Stimulated activated CD4-positive, alpha-beta T cell treated with anti-CD3 and anti-CD28 coated beads, Interleukin-4, amount 100 ng/mL, for 24 hours (primary cell): ENCODE measurements at regions not wholly inside any gene's neighbourhood (a gene's known extent, or its start where the extent isn't known, plus 50 kb on each side); places are given as distances from the start of the nearest gene placed in this dataset.
A peak's percentile ranks its signal among the peaks of the same experiment; 100 is the strongest.
"Not testable (repeated sequence)": the region's sequence is repeated elsewhere in the genome, so short reads cannot be mapped to it uniquely, and the experiment has no call there.

Source experiments
- DNase-seq: peaks from one replicate; pipeline ENCODE4 v3.0.0-alpha.2; 2020

DNA sequence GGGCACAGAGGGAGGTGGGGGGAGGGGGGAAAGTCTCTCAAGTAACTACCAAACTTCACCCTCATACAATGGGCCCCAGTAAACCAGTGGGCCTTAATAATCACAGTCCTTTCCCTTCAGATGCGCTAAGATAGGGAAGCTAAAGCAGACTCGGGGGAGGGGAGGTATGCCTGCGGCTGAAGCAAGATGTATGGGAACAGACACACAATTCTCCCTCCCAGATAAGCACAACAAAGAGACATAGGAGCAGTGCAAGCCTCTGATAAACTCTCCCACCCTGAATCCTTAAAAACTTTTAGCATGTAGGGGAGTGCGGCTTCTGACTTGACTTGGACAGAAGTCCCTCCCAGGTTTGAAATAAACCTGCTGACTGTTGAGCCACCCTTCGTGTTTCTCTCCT, 54.7 kb downstream of the PROP1 start:
- not testable (repeated sequence) for DNase-seq

DNA sequence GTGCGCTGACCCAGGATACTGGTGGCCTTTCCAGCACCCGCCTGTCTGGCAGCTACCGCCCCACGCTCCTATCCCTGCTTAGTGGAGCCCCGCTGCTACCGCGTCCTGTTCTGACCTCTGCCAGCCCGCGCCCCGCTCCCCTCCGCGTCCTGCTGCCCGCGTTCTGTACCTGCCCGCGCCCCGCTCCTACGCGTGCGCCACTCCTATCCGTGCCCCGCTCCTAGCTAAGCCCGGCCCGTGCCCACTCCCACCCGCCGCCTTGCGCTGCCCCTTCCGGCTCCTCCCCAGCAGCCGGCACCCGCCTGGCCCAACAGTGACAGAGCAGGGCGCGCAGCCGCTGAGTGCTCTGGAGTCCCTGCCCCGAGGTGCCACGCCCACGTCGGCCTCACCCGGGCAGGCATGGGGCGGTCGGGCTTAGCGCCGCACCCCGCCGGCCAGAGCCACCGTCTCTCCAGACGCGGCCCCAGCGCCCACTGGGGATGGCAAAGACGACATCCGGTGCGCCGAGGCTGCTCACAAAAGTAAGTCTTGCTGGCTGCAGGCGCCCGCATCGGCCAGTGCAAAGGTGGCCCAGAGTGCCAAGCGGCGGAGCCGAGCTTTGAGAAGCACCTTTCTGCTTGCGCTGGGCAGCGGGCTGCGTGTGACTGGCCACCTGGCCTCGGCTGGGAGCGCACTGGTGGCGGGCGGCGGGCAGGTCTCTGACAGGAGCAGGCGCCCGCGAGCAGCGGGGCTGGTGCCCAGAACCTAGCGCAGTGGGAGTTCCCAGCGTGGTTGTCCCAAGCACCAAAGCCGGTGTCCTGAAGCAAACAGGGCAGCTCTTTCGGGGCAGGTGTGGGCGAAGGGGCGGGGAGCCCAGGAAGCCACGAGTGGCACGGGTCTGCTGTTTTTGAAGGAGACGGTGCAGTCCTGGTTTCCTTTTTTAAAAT, 56.5 kb downstream of the PROP1 start:
- DNase-seq, result peak; percentile 15

DNA sequence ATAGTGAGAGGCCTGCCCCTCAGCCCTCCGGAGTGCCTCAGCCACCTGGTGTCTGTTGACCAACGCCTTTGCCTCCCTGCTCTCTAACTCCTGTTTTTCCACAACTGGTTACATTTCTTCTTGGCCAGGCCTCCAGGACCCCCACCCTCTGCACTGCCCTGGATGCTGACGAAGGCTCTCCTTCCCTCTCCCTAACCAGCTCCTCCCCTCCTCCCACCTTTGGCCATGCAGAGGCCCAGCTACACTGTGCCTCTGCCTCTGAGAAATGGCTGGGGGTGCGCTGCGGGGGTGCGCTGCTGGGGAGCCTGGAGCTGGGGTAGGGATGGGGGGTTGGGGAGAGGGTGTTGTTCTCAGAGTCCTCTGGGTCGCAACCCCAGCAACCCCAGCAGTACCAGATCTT, 57.3 kb downstream of the PROP1 start:
- DNase-seq, result not testable (repeated sequence)

DNA sequence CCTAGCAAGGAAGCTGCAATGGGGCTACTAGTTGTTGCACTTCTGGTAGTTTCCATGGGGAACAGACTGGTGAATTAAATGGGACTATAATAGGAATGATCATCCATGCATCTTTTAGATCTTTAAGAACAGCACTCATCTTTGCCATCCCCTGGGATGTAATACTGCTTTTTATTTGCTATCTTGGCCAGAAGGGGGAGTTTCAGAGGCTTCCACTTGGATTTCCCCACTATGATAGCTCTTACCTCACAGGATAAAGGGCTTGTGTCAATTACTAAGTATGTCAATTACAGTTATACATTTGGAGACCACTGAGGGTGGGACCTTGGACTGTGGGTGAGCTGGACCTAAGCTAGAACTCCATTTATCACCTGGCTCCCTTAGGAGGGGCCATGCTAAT, 61.8 kb downstream of the PROP1 start:
- DNase-seq, result not testable (repeated sequence)

DNA sequence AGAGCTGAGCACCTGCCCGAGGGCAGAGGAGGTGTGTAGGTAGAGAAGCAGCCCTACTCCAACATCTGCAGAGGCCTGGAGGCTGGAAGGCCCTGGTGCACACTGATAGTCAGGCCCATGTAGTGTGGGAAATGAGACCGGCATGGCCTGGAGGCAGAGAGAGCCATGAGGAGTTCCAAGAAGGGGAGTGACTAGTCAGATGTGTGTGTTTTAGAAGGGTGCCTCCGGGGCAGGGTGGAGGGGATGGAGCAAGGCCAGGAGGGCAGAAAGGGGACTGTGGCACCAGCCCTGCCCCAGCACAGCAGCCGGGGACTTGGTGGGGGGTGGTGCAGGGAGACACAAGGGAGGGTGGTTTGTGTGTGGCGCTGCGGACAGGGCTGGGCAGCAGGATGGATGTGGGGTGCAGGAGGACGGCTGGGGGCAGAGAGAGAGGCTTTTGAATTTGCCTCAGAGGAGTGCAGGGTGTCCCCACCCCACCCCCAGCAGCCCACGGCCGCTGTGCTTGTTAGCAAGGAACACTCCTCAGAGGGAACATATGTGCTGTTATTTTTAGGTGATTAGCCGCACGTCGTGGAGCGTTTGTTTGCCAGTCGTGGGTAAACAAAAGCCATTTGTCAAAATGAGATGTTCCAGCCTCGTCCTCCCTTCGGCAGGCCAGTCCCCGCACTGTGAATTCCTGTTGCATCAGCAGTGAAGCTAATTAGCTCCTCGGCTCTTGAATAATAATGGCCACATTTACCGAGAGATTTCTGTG, 65.6 kb downstream of the PROP1 start:
- not testable (repeated sequence) for DNase-seq

DNA sequence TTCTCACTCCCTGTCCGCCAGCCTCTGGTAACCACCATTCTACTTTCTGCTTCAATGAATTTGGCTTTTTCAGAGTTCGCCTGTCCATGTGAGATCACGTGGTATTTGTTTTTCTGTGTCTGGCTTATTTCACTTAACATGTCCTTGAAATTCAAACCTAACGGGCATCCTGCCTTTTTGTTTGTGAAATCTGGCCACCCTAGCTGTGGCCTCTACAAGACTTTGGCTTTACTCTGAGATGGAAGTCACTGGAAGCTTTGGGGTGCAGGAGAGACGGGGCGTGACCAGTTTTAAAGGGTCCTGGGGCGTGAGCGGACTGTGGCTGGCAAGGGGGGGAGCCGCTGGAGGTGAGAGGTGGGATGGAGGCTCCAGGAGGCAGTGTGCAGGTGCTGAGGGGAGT, 66.4 kb downstream of the PROP1 start:
- DNase-seq, result not testable (repeated sequence)

DNA sequence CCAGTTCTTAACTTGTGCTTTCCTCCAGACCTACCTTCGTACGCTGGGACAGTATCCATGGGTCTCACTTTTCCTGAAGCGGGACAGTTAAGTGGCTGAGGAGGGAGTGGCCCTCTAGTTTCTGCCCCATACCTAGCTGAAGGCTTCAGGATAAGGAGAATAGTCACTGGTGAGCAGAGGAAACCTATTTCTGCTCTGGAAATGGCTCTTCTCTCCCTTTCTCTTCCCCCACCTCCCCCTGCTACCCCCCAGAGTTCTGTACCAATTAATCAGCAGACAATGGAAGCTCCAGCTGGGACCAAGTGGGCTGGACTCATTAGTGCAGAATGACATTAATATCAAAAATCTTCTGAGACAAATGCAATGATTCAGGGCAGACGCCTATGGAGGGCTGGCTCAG, 68.5 kb downstream of the PROP1 start:
- not testable (repeated sequence) for DNase-seq

DNA sequence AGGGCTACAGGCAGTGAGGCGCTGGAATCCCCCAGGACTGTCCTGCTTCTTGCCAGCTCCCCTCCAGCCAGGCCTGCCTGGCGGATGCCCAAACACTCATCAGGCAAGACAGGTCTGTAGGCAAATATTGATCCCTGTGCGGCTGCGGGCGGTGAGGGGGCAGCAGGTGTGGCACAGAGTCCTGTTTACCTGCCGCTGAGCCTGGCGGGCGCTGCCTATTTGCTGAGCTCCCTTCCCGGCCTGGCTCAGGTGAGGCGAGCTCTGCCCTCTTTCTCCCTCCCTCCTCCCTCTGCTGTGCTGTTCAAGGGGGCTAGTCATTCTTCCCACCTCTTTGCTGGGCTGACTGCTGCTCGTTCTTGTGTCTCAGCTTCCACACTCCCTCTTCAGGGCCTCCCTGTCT, 71.5 kb downstream of the PROP1 start:
- DNase-seq, result not testable (repeated sequence)

DNA sequence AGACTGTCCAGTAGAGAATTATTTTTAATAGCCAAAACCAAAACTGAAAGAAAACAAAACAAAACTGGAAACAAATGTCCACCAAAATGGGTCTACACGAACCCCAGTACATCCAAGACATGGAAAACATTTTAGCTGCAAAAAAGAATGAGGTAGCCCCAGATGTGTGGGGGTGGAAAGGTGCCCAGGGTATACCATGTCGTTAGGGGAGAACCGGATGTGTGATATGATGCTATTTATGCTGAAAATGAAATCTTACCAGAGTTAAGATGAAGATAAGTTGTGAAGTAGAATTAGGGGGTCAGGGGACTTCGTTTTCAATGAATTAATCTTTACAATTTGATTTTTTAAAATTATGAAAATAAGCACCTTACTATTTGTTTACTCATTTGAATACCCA, 72.2 kb downstream of the PROP1 start:
- not testable (repeated sequence) for DNase-seq

DNA sequence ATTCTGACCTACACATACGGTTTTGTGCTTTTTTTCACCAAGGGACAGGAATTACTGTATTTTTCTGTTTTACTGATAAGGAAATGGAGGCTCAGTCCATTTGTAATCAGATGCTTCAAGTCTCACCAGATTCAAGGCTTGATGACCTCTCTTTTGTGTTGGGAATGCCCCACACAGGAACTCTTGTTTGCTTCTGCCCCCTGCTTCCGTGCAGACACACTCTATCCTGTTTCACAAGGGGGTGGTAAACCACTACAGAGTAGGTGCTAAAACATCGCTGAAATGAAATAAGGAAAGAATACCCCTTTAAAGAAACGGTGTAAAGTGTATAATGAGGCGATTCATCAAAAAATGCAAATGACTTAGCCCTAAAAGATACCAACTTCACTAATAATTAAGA, 72.9 kb downstream of the PROP1 start:
- DNase-seq, result not testable (repeated sequence)

DNA sequence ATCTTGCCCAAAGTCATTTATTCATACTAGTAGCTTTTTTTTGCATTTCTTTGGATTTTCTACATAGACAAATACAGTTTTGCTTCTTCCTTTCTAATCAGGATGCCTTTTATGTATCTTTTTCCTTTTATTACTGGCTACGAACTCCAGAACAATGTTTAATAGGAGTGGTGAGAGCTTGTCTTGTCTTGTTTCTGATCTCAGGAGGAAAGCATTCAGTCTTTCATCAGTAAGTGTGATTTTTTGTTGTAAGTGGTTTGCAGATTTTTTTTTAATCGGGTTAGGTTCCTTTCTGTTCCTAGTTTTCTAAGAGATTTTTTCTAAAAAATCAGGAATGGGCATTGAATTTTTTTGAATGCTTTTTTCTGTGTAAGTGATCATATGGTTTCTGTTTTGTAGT, 86.8 kb downstream of the PROP1 start:
- DNase-seq, result not testable (repeated sequence)

DNA sequence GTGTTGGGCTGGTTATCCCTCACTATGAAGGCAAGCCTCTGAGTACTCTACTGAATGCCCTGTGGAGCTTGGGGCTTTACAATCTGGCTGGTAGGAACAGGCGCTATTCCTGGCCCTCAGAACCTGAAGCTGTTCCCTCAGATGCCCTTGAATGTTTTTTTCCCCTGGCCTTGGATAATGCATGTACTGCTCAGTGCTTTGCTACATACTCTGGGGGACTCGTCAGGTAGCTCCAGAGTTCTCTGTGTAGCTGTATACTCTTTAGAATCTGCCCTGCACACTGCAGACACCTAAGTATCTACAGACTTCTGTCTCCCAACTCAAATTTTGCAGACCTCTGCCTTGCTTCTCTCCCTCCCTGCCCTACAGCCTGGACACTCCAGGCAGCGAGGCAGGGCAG, 93.2 kb downstream of the PROP1 start:
- not testable (repeated sequence) for DNase-seq

DNA sequence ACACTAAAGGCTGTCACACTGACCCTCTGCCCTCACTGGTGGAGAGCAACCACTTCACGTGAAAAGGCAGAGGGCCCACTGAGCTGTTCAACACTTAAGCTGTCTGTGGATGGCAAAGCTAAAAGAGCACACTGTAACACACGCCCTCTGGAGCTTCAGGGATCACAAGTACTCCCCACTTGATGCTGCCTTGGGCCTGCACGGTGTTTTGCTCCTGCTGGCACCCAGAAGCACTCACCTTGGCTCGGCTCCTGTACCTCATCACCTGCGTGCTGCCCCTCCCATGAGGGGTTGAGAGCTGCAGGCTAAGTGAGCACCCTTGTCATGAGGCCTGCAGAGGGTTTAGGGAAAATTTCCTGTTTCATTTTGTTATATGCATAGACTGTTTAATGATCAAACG, 96.0 kb downstream of the PROP1 start:
- DNase-seq, result not testable (repeated sequence)

DNA sequence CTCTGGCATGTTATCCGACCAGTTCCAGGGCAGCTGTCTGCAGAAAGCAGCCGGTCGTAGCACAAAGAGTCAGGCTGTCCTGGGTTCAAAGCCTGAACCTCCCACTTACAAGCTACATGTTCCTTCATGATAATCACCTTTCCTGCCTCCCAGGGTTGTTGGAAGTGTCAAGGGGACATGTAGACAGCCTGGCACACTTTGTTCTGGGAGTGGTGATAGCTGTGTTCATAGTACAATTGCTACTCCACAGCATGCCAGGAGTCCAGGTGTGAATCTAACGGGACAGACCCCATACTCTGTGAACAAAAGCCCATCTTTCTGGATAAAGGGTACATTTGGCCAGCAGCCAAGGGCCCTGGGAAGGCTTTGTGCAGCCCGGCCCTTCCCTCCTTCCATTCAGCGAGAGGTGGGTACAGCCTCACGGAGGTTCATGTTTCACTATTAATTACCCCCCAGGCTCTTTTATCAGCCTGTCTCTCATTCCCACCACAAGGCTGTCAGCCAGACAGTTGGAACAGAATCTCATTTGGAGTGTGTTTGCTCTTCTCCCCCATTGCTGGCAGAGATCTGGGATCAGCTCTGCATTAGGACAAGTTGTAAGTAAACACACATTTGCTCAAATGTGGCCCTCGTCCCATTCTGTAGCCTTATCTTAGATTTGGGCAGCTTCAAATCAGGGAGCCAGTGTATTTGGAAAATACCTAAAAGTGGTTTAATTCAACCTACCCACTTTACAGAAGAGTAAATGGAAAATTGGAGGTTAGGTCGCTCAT, 101.2 kb downstream of the PROP1 start:
- not testable (repeated sequence) for DNase-seq

DNA sequence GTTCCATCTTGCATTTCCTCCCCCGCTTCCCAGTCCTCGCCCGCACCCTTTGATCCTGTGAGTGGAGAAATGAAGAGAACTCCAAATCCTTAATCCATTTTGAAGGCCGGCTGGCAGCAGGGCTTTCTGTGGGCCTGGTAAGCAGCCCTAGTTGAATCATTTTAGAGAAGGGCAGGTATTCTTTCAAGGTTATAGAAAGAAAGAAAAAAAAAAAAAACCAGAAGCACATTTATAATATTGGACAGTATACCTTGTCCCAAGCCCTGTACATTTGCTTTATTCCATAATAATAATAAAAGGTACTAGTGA, 103.7 kb downstream of the PROP1 start:
- not testable (repeated sequence) for DNase-seq

DNA sequence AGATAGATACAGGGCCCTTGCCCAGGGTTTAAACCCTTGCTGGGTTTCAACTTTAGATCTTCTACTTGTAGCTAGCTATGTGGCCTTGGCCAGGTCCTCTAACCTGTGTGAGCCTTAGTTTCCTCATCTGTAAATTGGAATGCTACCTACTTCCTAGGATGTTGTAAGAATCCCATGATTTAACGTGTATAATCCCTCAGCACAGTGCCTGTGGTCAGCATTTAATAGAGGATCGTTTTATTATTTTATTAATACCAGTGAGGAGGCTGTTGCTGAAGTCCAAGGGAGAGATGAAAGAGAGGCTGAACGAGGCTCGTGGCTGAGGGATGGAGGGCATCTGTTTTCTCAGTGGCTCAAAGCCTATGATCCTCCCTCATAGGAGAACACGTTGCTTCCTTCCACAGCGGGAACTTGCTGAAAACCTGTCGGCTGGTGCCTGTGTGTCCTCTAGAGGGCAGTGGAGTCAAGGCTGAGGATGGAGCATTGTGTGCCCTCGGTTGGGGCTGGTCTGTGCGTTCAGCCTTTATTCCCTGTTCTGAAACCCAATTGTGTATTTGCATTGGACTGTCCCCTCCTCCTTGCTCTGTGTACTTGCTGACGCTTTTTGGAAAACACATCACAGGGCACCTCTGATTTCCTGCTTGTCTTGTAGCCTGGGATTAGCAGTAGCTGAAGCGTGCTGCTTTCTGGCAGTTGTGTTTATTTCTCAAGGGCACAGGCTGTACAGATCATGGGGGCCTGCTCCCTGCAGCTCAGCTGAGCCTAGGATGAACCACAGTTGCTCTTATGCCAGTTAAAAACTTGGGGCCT, 104.3 kb downstream of the PROP1 start:
- DNase-seq, result peak; percentile 42

DNA sequence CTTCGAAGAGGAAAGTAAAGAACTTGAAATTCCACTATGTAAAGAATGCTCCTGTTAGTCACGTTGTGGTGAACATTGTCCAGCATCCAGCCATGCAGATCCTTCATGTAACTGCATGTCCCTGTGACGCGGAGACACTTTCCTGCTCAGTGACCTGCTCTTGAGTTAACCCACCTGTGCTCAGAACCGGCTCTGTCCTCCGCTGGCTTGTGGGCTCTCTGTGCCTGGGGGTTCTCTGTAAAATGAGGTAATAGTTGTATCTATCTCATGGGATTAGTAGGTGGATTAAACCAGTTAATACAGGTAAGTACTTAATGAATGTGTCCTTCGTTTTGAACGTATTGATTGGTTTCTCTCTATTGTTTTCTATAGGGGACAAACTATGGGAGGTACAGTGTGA, 100.6 kb upstream of the FAM153A start:
- DNase-seq, result not testable (repeated sequence)

DNA sequence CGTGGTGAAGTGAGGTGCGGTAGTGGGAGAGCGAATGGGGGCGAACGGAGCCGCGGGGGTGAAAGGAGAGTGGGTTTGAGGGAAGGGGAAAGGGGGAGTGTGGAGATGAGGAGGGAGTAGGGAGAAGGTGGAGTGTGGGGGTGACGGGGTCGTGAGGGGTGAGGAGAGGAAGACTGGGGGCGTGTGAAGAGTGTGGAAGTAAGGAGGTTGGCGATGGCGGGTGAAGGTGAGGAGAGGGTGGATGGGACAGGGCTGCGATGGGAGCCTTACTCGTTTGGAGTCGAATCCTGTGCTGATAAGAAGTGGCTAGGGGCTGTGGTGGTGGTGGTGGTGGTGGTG, 93.2 kb upstream of the FAM153A start:
- DNase-seq, result not testable (repeated sequence)

DNA sequence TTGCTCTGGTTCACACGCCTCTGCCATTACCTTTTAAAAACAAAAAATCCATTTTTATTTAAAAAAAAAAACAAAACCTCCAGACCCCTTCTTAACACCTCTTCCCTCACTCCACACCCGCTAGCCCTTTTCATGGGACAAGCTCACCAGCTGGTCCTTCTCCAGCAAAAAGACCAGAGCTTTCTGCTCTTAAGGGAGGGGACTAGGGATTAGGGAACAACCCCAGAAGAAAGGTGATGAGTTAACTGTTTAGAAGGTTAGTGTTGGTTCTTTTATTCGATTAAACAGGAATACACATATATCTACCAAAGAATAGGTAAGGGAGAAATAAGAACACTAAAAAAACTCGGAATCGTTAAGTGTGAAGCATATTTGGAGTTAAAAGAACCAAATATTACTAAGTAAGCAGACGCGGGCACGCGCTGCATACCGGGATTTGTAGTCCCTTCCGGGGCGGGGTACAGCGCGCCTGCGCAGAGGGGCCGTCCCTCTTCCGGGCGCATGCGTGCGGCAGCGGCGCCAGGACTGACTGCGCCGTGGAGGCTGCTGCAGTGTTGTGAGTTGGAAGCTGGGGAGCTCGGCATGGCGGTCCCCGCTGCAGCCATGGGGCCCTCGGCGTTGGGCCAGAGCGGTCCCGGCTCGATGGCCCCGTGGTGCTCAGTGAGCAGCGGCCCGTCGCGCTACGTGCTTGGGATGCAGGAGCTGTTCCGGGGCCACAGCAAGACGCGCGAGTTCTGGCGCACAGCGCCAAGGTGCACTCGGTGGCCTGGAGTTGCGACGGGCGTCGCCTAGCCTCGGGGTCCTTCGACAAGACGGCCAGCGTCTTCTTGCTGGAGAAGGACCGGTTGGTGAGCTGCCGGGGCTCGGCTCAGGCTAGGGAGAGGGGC, 92.6 kb upstream of the FAM153A start:
- DNase-seq, result not testable (repeated sequence)

DNA sequence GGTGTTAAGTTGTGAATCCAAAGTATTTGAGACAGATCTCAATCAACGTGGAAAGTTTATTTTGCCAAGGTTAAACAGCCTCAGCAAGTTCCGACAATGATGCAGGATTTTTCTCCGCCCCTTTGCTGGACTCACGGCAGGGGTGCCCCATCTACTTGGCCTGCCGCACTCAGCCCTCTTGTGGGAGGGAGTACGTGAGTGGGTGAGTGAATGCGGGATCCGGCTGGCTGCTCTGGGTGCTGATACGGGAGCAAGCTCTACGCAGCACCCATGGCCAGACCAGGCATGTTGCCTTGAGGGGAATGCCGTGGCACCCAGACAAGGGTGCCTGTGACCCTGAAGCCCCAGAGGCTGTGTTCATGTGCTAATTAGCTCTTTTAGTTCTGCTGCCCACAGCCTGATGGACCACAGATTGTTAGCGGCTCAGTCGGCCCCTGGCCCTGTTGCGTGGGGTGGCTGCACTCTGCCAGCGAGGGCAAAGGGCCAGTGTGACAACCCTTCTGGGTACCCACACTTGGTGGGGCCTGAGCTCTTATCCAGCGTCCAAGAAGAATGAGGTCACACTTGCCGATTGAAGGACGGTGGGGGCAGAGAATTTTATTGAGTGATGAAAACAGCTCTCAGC, 81.2 kb upstream of the FAM153A start:
- DNase-seq, result not testable (repeated sequence)

DNA sequence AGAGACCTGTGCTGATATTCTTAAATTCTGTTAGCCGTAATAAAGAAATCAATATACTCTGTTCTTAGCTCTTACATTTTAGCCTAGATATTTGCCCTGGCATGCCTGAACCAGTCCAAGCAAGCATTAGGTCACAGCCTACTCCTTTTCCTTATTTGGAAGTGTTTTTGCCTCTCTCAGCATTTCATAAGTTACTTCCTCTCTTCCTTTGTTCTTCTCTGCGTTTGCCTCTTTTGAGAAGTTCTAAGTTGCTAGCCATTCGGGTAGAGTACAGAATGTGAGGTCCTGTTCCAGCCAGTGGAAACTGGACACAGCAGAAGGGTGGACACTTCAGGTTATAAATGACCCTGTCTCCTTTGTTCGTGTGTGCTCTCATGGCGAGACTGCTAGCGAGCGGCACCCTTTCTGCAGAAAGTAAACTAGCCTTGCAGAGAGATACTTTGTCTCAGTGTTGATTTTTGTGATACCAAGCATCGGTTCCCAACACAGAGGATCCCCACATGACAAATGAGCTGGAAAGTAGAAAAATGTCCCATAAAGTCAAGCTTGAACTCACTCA, 75.0 kb upstream of the FAM153A start:
- DNase-seq, result not testable (repeated sequence)
